Body of pancreas (tissue), 4 donors: ENCODE measurements at regions not wholly inside any gene's neighbourhood (a gene's known extent, or its start where the extent isn't known, plus 50 kb on each side); places are given as distances from the start of the nearest gene placed in this dataset.

ENCODE experiments used
- CTCF ChIP-seq, 7 experiments: fragments of 450-650 bp in 4 of 7; fragments of 200-600 bp in 3 of 7; sonication (generic) in 3 of 7; IDR thresholded peaks; one replicate each; pipeline ENCODE4 v1.5.1; 2016 to 2019; ENCODE audit warnings: antibody characterized with exemption in 7 of 7
- POLR2A ChIP-seq, 3 donors: fragments of 450-650 bp; IDR thresholded peaks; one replicate each; pipeline ENCODE4 v1.6.1; 2016; ENCODE audit warnings: antibody characterized with exemption in 3 of 3, mild to moderate bottlenecking in 2 of 3

GRCh38 chr20:1773816-1774215 is 116.2 kb upstream of the SIRPG start:
- TF ChIP-seq CTCF (IDR thresholded peaks at IDR 0.05): no peak
- no peak for TF ChIP-seq POLR2A (IDR thresholded peaks at IDR 0.05)
